GM12878 (cell line): ENCODE measurements at regions not wholly inside any gene's neighbourhood (a gene's known extent, or its start where the extent isn't known, plus 50 kb on each side); places are given as distances from the start of the nearest gene placed in this dataset.

Experiments
- CEBPB ChIP-seq, 2 experiments: fragments of 150-350 bp in 1 of 2; IDR thresholded peaks; 2 replicates each; pipeline ENCODE4 v1.6.1; 2012 to 2014; ENCODE audit warnings: low read depth in 2 of 2, low read length in 2 of 2, borderline replicate concordance in 1 of 2, inconsistent platforms in 1 of 2
- CREB1 ChIP-seq: IDR thresholded peaks from 2 replicates; pipeline ENCODE4 v1.6.1; 2012; ENCODE audit warnings: low read depth, mild to moderate bottlenecking, inconsistent platforms
- MTA2 ChIP-seq: fragments of 450-650 bp; IDR thresholded peaks from 2 replicates; pipeline ENCODE4 v1.6.1; 2016; ENCODE audit warnings: low read depth, mild to moderate bottlenecking, moderate library complexity
- POLR2AphosphoS5 ChIP-seq: IDR thresholded peaks from 2 replicates; pipeline ENCODE4 v1.6.1; 2011; ENCODE audit warnings: mild to moderate bottlenecking, low read length, inconsistent platforms
- SMC3 ChIP-seq: IDR thresholded peaks from 2 replicates; pipeline ENCODE4 v1.6.1; 2011; ENCODE audit warnings: low read length, improper control_type of control experiment, borderline replicate concordance

- TF ChIP-seq POLR2AphosphoS5, result no peak
- TF ChIP-seq MTA2, result no peak
- no peak for TF ChIP-seq SMC3
- TF ChIP-seq CREB1, result no peak
- no peak for TF ChIP-seq CEBPB (IDR thresholded peaks at IDR 0.05; ENCODE audit: borderline replicate concordance in 1 of 2, low read depth in 2 of 2, low read length in 2 of 2)
These were observed 480.0 kb downstream of the RIT2 start for GRCh38 chr18:42635378-42636048.
